ENCODE measurements at regions not wholly inside any gene's neighbourhood (a gene's known extent, or its start where the extent isn't known, plus 50 kb on each side); places are given as distances from the start of the nearest gene placed in this dataset.
A peak's percentile ranks its signal among the peaks of the same experiment; 100 is the strongest.
"Not testable (repeated sequence)": the region's sequence is repeated elsewhere in the genome, so short reads cannot be mapped to it uniquely, and the experiment has no call there.

GRCh38 chr2:195352581-195352980 is 304.4 kb upstream of the SLC39A10 start:
- no peak for DNase-seq (ENCODE audit: low spot score)

GRCh38 chr2:195343942-195344530 is 313.0 kb upstream of the SLC39A10 start:
- DNase-seq (ENCODE audit: low spot score) = no peak

GRCh38 chr2:195343540-195343939 is 313.5 kb upstream of the SLC39A10 start:
- peak; percentile 4 for DNase-seq (ENCODE audit: low spot score)

DNA sequence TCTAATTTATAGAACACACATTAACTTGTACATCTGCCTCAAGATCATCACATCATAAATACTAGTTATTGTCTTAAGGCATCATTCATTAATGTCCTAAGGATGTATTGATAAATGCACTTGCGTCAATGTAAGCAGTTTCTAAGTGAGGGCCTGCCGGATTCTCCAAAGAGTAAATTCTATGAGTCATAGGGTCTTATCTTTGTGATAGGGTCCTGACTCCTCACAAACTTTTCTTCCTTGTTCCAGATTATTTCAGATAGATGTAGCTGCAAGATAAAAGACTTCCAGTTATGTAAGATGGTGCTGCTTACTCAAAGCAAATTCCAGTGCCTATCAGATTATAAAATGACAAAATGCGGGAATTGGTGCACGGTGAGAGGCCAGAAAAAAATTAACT is 315.0 kb upstream of the SLC39A10 start:
- no peak for DNase-seq (ENCODE audit: low spot score)

DNA sequence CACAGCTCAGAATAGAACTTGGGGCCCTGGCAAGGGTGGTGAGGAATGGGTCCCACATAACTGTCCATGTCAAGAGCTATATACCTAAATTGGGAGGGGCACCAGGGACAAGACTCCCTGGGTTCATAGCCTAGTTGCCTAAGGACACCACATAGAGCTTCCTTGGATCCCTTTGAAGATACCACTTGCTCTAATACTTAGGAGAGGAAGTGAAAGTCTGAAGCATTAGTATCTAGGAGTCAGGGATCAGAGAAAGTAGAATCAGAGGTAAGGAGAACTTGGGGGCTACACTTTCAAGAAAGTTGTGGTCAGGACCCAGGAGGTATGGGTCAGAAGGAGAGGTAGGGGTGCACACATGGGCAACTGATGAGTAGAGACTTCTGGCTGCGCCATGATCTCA is 318.2 kb upstream of the SLC39A10 start:
- DNase-seq (ENCODE audit: low spot score) = no peak

- DNase-seq (ENCODE audit: low spot score) = no peak
These were observed 319.4 kb upstream of the SLC39A10 start for GRCh38 chr2:195337597-195337996.

GRCh38 chr2:195333869-195334268 is 323.2 kb upstream of the SLC39A10 start:
- no peak for DNase-seq (ENCODE audit: low spot score)

DNA sequence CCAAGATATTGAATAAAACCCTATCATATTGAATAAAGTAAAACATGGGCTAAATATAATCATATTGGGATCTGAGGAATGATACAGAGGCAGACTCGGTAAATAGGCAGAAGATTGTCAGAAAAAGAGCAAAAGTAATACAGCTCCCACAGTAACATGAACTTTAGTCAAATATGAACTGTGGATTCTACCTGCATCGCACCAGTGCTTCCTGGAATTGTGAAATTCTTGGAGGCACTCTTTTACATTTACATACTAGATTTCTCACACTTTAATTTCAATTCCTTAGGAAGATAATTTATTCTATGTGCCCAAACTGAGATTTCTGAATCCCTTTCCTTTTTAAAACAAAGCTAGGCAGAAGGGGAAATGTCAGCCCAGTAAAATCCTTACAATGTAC is 325.1 kb upstream of the SLC39A10 start:
- no peak for DNase-seq (ENCODE audit: low spot score)

GRCh38 chr2:195331129-195331528 is 325.9 kb upstream of the SLC39A10 start:
- DNase-seq (ENCODE audit: low spot score) = no peak

GRCh38 chr2:195330513-195330956 is 326.5 kb upstream of the SLC39A10 start:
- no peak for DNase-seq (ENCODE audit: low spot score)

DNA sequence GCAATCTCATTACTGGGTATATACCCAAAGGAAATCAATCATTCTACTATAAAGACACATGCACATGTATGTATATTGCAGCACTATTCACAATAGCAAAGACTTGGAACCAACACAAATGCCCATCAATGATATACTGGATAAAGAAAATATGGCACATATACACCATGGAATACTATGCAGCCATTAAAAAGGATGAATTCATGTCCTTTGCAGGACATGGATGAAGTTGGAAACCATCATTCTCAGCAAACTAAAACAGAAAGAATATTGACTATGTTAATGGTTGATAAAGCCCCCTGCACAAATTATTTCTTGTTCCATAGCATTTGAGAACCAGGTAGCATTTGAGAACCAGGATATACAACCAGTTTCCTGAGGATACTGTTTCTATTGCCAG is 327.2 kb upstream of the SLC39A10 start:
- DNase-seq (ENCODE audit: low spot score) = not testable (repeated sequence)

- no peak for DNase-seq (ENCODE audit: low spot score)
These were observed 330.5 kb upstream of the SLC39A10 start for GRCh38 chr2:195326537-195326936.

- DNase-seq (ENCODE audit: low spot score) = no peak
These were observed 334.7 kb upstream of the SLC39A10 start for GRCh38 chr2:195322324-195322723.

DNA sequence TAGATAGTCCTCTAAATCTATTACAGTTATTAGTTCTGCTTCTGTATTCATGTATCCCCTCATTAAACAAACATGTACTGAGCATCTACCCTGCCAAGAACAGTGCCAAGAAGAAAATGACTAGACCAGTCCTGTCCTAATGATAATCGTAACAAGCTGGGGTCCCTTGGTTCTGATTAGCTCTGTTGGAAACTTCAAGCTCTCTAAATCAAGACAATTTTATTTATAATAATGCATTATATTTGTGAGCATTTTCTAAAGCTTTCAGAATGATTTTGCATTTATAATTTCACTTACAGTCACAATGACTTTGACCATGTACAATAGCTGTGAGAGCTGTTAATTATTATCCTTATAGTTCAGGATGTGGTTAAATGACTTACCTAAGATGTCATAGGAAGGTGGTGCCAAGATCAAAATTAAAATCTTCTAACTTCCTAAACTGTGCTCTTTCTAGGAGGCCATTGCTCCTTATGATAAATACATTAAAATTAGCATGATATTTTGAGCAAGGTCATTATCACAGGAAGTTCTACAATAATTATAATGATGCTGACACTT is 336.5 kb upstream of the SLC39A10 start:
- no peak for DNase-seq (ENCODE audit: low spot score)

DNA sequence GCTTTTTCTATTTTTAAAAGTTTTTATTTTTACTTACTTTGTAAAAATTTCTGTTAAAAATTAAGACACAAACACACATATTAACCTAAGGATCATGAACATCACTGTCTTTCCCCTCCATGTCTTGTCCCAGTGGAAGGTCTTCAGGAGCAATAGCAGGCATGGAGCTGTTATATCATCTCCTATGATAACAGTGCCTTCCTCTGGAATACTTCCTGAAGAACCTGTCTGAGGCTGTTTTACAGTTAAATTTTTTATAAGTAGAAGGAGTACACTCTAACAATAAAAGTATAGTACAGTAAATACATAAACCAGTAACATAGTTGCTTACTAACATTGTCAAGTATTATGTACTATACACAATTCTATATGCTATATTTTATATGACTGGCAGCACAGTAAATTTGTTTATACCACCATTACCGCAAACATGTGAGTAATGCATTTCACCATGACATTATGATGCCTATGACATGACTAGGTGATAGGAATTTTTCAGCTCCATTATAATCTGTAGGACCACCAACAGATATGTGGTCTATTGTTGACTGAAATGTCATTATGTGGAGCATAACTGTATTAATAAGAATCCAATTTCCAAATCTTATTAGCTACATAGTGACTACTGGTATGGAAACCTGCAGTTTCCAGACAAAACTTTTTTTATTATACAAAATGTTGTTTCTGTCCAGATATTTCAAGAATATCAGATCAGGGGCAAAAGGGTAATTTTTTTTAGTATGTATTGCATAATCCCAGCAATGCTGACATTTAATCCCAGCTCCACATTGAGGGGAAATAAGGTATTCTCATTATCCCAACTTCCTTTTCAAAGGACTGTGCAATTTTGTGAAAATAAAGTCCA is 337.2 kb upstream of the SLC39A10 start:
- DNase-seq (ENCODE audit: low spot score) = no peak

DNA sequence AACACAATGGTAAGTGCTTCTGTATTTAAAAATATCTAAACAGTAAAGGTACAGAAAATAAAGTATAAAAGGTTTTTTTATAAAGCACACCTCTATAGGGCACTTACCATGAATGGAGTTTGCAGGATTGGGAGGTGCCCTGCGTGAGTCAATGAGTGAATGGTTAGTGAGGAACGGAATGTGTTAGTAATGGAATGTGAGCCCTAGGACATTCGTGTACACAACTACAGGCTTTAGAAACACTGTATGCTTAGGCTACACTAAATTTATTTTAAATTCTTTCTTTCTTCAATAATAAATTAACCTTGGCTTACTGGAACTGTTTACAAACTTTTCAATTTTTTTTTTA is 337.9 kb upstream of the SLC39A10 start:
- DNase-seq (ENCODE audit: low spot score) = no peak

- peak; percentile 14 for DNase-seq (ENCODE audit: low spot score)
These were observed 338.4 kb upstream of the SLC39A10 start for GRCh38 chr2:195318440-195319111.

- no peak for DNase-seq (ENCODE audit: low spot score)
These were observed 339.5 kb upstream of the SLC39A10 start for GRCh38 chr2:195317550-195317949.

DNA sequence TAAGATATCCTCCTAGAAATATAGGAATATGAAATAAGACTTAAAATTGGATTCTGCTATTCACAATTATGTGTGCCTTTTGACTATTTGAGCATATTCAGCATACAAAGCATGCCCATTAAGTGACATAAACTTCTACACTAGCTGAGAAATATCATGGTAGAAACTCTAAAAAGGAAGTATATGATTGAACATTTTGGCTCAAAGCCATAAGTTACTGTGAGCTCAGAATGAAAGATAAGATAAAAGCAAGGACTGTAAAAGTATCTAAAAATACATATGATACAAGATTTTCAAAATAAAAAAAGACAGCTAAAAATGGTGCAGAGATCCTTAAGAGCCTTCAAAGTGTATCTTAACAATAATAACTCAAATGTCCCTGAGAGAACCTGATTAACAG is 340.5 kb upstream of the SLC39A10 start:
- DNase-seq (ENCODE audit: low spot score) = no peak

GRCh38 chr2:195313962-195314361 is 343.1 kb upstream of the SLC39A10 start:
- no peak for DNase-seq (ENCODE audit: low spot score)

GRCh38 chr2:195312662-195313061 is 344.4 kb upstream of the SLC39A10 start:
- no peak for DNase-seq (ENCODE audit: low spot score)

DNA sequence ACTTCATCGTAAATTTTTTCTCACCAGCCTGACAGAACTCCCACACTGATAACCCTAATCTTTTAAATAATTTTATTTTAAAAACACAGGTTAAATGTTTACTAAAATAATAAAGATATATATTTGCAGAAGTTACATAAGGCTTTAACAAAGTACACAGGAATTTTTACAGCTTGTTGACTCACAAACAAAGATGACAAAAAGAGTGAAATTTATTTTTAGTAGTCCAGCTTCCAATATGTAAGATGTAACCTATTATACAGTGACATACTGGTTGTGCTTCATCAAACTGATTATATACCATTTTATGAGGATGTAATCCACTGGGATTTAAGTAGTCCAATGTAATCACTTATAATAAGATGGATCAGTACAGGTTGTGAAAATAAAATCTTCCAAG is 348.9 kb upstream of the SLC39A10 start:
- DNase-seq (ENCODE audit: low spot score) = no peak

DNA sequence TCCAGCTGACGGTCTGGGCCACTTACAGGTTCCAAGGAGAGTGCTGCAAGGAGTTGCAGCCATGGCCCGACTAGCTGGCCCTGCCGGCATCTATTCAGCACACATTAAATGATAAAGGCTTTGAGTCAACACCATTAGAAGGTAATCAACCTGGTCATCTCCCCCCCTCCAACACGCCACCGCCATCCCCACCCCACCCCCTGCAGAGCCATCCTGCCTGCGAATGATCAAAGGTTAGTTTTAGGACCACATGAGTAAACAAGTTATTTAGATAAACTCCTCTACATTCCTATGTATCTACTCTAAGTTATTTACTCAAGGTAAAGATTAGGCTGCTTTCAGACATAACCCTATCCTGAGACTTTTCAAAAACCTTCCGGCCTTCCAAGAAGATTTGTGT is 349.3 kb upstream of the SLC39A10 start:
- DNase-seq (ENCODE audit: low spot score) = no peak

Measured in germinal center (tissue), 1 donor.